A673 (cell line): ENCODE measurements at regions not wholly inside any gene's neighbourhood (a gene's known extent, or its start where the extent isn't known, plus 50 kb on each side); places are given as distances from the start of the nearest gene placed in this dataset.

Source experiments
- EZH2 ChIP-seq: fragments of 200-600 bp; sonication (generic); IDR thresholded peaks from 2 replicates; pipeline ENCODE4 v1.6.1; 2017; ENCODE audit warnings: borderline replicate concordance, low read depth, mild to moderate bottlenecking, mixed read lengths, antibody characterized with exemption, low read length; ENCODE audit not compliant: poor library complexity, severe bottlenecking
- TF ChIP-seq, protein P1 (sequence below): fragments of 300-800, 200-600 bp; sonication (generic); conservative IDR thresholded peaks from 2 replicates; pipeline ENCODE4 v1.5.1; 2017; ENCODE audit warnings: low read depth, mild to moderate bottlenecking, antibody characterized with exemption, low read length, moderate library complexity, mixed read lengths

DNA sequence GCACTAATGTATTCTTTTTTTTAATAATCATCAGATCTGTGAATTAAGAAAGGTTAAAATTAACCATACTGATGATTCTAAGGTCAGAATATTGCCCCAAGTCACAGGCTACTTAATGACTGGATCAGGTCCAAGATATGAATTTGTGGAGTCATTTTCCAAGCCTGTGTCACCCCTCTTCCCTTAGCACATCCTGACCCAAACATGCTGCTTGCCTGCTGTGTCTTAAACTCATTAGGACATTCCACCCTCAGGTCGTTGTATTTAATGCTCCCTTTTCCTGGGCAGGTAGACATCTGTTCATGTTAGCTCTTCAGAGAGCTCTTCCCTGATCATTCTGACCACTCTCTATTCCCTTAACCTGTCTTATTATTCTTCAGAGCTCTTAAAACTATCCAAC, 463.5 kb upstream of the PDE3A start:
- TF ChIP-seq, protein P1, sequence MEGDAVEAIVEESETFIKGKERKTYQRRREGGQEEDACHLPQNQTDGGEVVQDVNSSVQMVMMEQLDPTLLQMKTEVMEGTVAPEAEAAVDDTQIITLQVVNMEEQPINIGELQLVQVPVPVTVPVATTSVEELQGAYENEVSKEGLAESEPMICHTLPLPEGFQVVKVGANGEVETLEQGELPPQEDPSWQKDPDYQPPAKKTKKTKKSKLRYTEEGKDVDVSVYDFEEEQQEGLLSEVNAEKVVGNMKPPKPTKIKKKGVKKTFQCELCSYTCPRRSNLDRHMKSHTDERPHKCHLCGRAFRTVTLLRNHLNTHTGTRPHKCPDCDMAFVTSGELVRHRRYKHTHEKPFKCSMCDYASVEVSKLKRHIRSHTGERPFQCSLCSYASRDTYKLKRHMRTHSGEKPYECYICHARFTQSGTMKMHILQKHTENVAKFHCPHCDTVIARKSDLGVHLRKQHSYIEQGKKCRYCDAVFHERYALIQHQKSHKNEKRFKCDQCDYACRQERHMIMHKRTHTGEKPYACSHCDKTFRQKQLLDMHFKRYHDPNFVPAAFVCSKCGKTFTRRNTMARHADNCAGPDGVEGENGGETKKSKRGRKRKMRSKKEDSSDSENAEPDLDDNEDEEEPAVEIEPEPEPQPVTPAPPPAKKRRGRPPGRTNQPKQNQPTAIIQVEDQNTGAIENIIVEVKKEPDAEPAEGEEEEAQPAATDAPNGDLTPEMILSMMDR, result no peak
- TF ChIP-seq EZH2, result no peak
